22Rv1 (cell line): ENCODE measurements at regions not wholly inside any gene's neighbourhood (a gene's known extent, or its start where the extent isn't known, plus 50 kb on each side); places are given as distances from the start of the nearest gene placed in this dataset.

ENCODE experiments used
- H3K27ac ChIP-seq: fragments of 450-650 bp; 2 replicates; pipeline ENCODE4 v1.5.1; 2017
- CTCF ChIP-seq: fragments of 450-650 bp; IDR thresholded peaks from 2 replicates; pipeline ENCODE4 v1.5.1; 2017; ENCODE audit warnings: mild to moderate bottlenecking
- ZFX ChIP-seq: fragments of 450-650 bp; IDR thresholded peaks from 2 replicates; pipeline ENCODE4 v1.6.1; 2017; ENCODE audit warnings: antibody characterized with exemption, borderline replicate concordance

- H3K27ac ChIP-seq = no peak overlapping the region
- TF ChIP-seq CTCF = no peak
- no peak for TF ChIP-seq ZFX
These were observed 1639.3 kb downstream of the MRPL39 start for GRCh38 chr21:23968008-23968407.

- no peak for TF ChIP-seq CTCF
- no peak for TF ChIP-seq ZFX
- H3K27ac ChIP-seq = no peak overlapping the region
These were observed 1643.8 kb downstream of the MRPL39 start for GRCh38 chr21:23963454-23963853.

- TF ChIP-seq CTCF = no peak
- no peak for TF ChIP-seq ZFX
- H3K27ac ChIP-seq = no peak overlapping the region
These were observed 1646.5 kb downstream of the MRPL39 start for GRCh38 chr21:23960769-23961168.

- no peak for TF ChIP-seq ZFX
- TF ChIP-seq CTCF = no peak
- H3K27ac ChIP-seq = no peak overlapping the region
These were observed 1652.0 kb downstream of the MRPL39 start for GRCh38 chr21:23955135-23955843.

GRCh38 chr21:23952269-23952668 lies 1655.0 kb downstream of the MRPL39 start:
- no peak overlapping the region for H3K27ac ChIP-seq
- TF ChIP-seq CTCF (no peak), ZFX (no peak)

GRCh38 chr21:23951251-23951650 lies 1656.0 kb downstream of the MRPL39 start:
- no peak overlapping the region for H3K27ac ChIP-seq
- TF ChIP-seq ZFX = no peak

- H3K27ac ChIP-seq = no peak overlapping the region
- TF ChIP-seq ZFX (no peak), CTCF (no peak)
These were observed 1656.9 kb downstream of the MRPL39 start for GRCh38 chr21:23950344-23950743.

- TF ChIP-seq CTCF = no peak
- no peak for TF ChIP-seq ZFX
- H3K27ac ChIP-seq = no peak overlapping the region
These were observed 1657.8 kb downstream of the MRPL39 start for GRCh38 chr21:23949493-23949892.
